ENCODE measurements at regions not wholly inside any gene's neighbourhood (a gene's known extent, or its start where the extent isn't known, plus 50 kb on each side); places are given as distances from the start of the nearest gene placed in this dataset.

GRCh38 chr3:22700876-22701275, 502.3 kb upstream of the UBE2E2 start:
- no peaks in the 10 kb centered on the region for H4K20me1 ChIP-seq (ENCODE audit: low read length)
- CTCF ChIA-PET, result no interaction called here
- no TSS peak for BruUV-seq (replicated peaks)
- H3K27ac ChIP-seq (ENCODE audit: low read length), result no peak overlapping the region
- H3K4me3 ChIP-seq (ENCODE audit: low read length), result no peak overlapping the region
- intact Hi-C loops (cut with micrococcal nuclease), result no loop called here
- H3K9me3 ChIP-seq (ENCODE audit: low read length), result no peaks in the 10 kb centered on the region
- H3F3A ChIP-seq (ENCODE audit: low read length, unreplicated experiment), result no peaks in the 10 kb centered on the region
- POLR2A ChIA-PET (ENCODE audit: unreplicated experiment), result no interaction called here
- no peaks in the 10 kb centered on the region for H3K9me2 ChIP-seq (replicated peaks; ENCODE audit: low read length)
- H2AFZ ChIP-seq (ENCODE audit: low read length), result no peak overlapping the region
- no peaks in the 10 kb centered on the region for H3K79me2 ChIP-seq (ENCODE audit: low read length)
- no peaks in the 10 kb centered on the region for H3K36me3 ChIP-seq (ENCODE audit: low read depth, low read length)
- TF ChIP-seq EZH2phosphoT487 (IDR thresholded peaks at IDR 0.05; ENCODE audit: borderline replicate concordance, low read length) (no peak), CTCF (conservative IDR thresholded peaks at IDR 0.05; ENCODE audit: low read depth, low read length) (no peak), EZH2 (IDR thresholded peaks at IDR 0.05; ENCODE audit: low read length, unreplicated experiment) (no peak)
- H3K9ac ChIP-seq (ENCODE audit: low read length), result no peak overlapping the region
- no peaks in the 10 kb centered on the region for H3K27me3 ChIP-seq (ENCODE audit: low read length)
- ATAC-seq (no peak), DNase-seq (no peak)
- H3K4me1 ChIP-seq (ENCODE audit: insufficient read depth, low read length), result no peaks in the 10 kb centered on the region
- H3K4me2 ChIP-seq (ENCODE audit: low read length), result no peak overlapping the region

GRCh38 chr3:22704166-22704565, 499.0 kb upstream of the UBE2E2 start:
- H3K36me3 ChIP-seq (ENCODE audit: low read depth, low read length), result no peaks in the 10 kb centered on the region

More at GRCh38 chr3:22704166-22704565, 499.0 kb upstream of the UBE2E2 start:
- no peak overlapping the region for H3K9ac ChIP-seq (ENCODE audit: low read length)
- BruUV-seq (replicated peaks), result no TSS peak
- H3K9me2 ChIP-seq (replicated peaks; ENCODE audit: low read length), result no peaks in the 10 kb centered on the region
- no peak for DNase-seq
- no peaks in the 10 kb centered on the region for H3K27me3 ChIP-seq (ENCODE audit: low read length)
- no peak overlapping the region for H3K27ac ChIP-seq (ENCODE audit: low read length)
- ATAC-seq, result no peak
- H3K4me2 ChIP-seq (ENCODE audit: low read length), result no peak overlapping the region
- H3F3A ChIP-seq (ENCODE audit: low read length, unreplicated experiment), result no peaks in the 10 kb centered on the region
- no peak overlapping the region for H3K4me3 ChIP-seq (ENCODE audit: low read length)
- H2AFZ ChIP-seq (ENCODE audit: low read length), result no peak overlapping the region
- CTCF ChIA-PET, result no interaction called here
- no peaks in the 10 kb centered on the region for H3K4me1 ChIP-seq (ENCODE audit: insufficient read depth, low read length)
- POLR2A ChIA-PET (ENCODE audit: unreplicated experiment), result no interaction called here
- no peaks in the 10 kb centered on the region for H3K9me3 ChIP-seq (ENCODE audit: low read length)
- intact Hi-C loops (cut with micrococcal nuclease), result no loop called here
- H4K20me1 ChIP-seq (ENCODE audit: low read length), result no peaks in the 10 kb centered on the region
- no peaks in the 10 kb centered on the region for H3K79me2 ChIP-seq (ENCODE audit: low read length)
- TF ChIP-seq EZH2phosphoT487 (IDR thresholded peaks at IDR 0.05; ENCODE audit: borderline replicate concordance, low read length) (no peak), CTCF (conservative IDR thresholded peaks at IDR 0.05; ENCODE audit: low read depth, low read length) (no peak), EZH2 (IDR thresholded peaks at IDR 0.05; ENCODE audit: low read length, unreplicated experiment) (no peak)
